A549 (cell line): ENCODE measurements at regions not wholly inside any gene's neighbourhood (a gene's known extent, or its start where the extent isn't known, plus 50 kb on each side); places are given as distances from the start of the nearest gene placed in this dataset.
A peak's percentile ranks its signal among the peaks of the same experiment; 100 is the strongest.

ENCODE experiments used
- ATAC-seq, 2 experiments: fragments of 200-7000 bp in 1 of 2; fragments of >200 bp in 1 of 2; cut with Nextera tagmentation in 1 of 2; cut with Tn5 transposase in 1 of 2; 3 replicates each; pipeline versions ENCODE4 v1.8.0 to v1.9.1; 2018 to 2020; ENCODE audit warnings: mild to moderate bottlenecking in 1 of 2, moderate library complexity in 1 of 2
- CTCF ChIA-PET: fragments of 300-600 bp; sonication (Branson Sonifier 250); formaldehyde crosslinking; extraction: SDS; loops from one replicate; lab custom pipeline; 2021; ENCODE audit warnings: antibody characterized with exemption, inconsistent platforms; lab: Yijun Ruan, JAX
- POLR2A ChIA-PET: fragments of 350-600 bp; formaldehyde crosslinking; extraction: SDS; loops from one replicate; lab custom pipeline; 2021; ENCODE audit warnings: antibody characterized with exemption, inconsistent platforms; lab: Yijun Ruan, JAX
- DNase-seq, 2 experiments: peaks; one replicate each; pipeline versions ENCODE4 v3.0.0 to v3.0.0-alpha.2; 2011 to 2016; ENCODE audit warnings: low read depth in 1 of 2, low spot score in 1 of 2
- FAIRE-seq: peaks from 2 replicates; lab custom pipeline; 2011; peaks lifted over from hg19 to GRCh38; lab: Jason Lieb, UNC
- H3K27ac ChIP-seq, 2 experiments: fragments of >200 bp; sonication (Bioruptor Twin); formaldehyde crosslinking; 3 replicates each; pipeline ENCODE4 v1.5.1; 2016 to 2017
- H3K4me1 ChIP-seq: fragments of >200 bp; sonication (Bioruptor Twin); formaldehyde crosslinking; 3 replicates; pipeline ENCODE4 v1.6.1; 2016
- H3K4me2 ChIP-seq: fragments of >200 bp; sonication (Bioruptor Twin); formaldehyde crosslinking; 3 replicates; pipeline ENCODE4 v1.6.1; 2016
- H3K4me3 ChIP-seq: fragments of >200 bp; sonication (Bioruptor Twin); formaldehyde crosslinking; 3 replicates; pipeline ENCODE4 v1.5.1; 2016
- H3K9me3 ChIP-seq: fragments of >200 bp; sonication (Bioruptor Twin); formaldehyde crosslinking; 3 replicates; pipeline ENCODE4 v1.6.1; 2016
- ATOH8 ChIP-seq: fragments of 250-450 bp; sonication (Bioruptor Pico); IDR thresholded peaks from 2 replicates; pipeline ENCODE4 v1.5.0; 2020; ENCODE audit warnings: low read depth, mild to moderate bottlenecking, moderate library complexity
- EHMT2 ChIP-seq: fragments of 200-600 bp; sonication (generic); IDR thresholded peaks from 2 replicates; pipeline ENCODE4 v1.6.1; 2016; ENCODE audit warnings: antibody characterized with exemption, low read depth, mild to moderate bottlenecking, moderate library complexity
- EP300 ChIP-seq, 2 experiments: fragments of >200 bp; sonication (Bioruptor Twin); formaldehyde crosslinking; IDR thresholded peaks; 2 replicates in 1 of 2; 3 replicates in 1 of 2; pipeline ENCODE4 v1.6.1; 2016 to 2017
- MAFK ChIP-seq: fragments of 450-650 bp; IDR thresholded peaks from 2 replicates; pipeline ENCODE4 v1.6.1; 2014; ENCODE audit not compliant: partially characterized antibody
- NFE2L2 ChIP-seq: fragments of 150-350 bp; conservative IDR thresholded peaks from 2 replicates; pipeline ENCODE4 v1.6.1; 2014; ENCODE audit warnings: low read length
- RCOR1 ChIP-seq: fragments of 150-350 bp; IDR thresholded peaks from 2 replicates; pipeline ENCODE4 v1.6.1; 2014; ENCODE audit warnings: antibody characterized with exemption, low read length, low read depth
- ZFP36 ChIP-seq: fragments of 450-650 bp; IDR thresholded peaks from 2 replicates; pipeline ENCODE4 v1.6.1; 2014; ENCODE audit warnings: borderline replicate concordance; ENCODE audit not compliant: partially characterized antibody
- WGBS: methylation state at CpG from one replicate; pipeline ENCODE4 v1.1.6; 2017; ENCODE audit errors: missing lambda C conversion rate; 5-methylcytosine and 5-hydroxymethylcytosine counted together
- TF ChIP-seq, protein P1 (sequence below): fragments of 250-450 bp; sonication (Bioruptor Pico); IDR thresholded peaks from 2 replicates; pipeline ENCODE4 v1.5.0; 2021; ENCODE audit warnings: mild to moderate bottlenecking, moderate library complexity, borderline replicate concordance
- TF ChIP-seq, protein P2 (sequence below): fragments of 150-350 bp; IDR thresholded peaks from 2 replicates; pipeline ENCODE4 v1.6.1; 2014; ENCODE audit warnings: low read depth, mild to moderate bottlenecking, low read length
- TF ChIP-seq, protein P3 (sequence below): fragments of 200-600 bp; sonication (generic); IDR thresholded peaks from 2 replicates; pipeline ENCODE4 v1.6.1; 2016; ENCODE audit warnings: antibody characterized with exemption, mild to moderate bottlenecking, moderate library complexity

DNA sequence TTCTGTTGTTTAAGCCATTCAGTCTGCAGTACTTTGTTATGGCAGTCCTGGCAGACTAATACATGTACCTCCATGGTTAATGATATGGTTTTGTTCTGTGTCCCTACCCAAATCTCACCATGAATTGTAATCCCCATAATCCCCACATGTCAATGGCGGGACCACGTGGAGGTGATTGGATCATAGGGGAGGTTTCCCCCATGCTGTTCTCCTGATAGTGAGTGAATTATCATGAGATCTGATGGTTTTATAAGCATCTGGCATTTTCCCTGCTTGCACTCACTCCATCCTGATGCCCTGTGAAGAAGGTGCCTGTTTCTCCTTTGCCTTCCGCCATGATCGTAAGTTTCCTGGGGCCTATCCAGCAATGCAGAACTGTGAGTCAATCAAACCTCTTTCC, 57.5 kb upstream of the NT5E start (continued):
- TF ChIP-seq, protein P1, sequence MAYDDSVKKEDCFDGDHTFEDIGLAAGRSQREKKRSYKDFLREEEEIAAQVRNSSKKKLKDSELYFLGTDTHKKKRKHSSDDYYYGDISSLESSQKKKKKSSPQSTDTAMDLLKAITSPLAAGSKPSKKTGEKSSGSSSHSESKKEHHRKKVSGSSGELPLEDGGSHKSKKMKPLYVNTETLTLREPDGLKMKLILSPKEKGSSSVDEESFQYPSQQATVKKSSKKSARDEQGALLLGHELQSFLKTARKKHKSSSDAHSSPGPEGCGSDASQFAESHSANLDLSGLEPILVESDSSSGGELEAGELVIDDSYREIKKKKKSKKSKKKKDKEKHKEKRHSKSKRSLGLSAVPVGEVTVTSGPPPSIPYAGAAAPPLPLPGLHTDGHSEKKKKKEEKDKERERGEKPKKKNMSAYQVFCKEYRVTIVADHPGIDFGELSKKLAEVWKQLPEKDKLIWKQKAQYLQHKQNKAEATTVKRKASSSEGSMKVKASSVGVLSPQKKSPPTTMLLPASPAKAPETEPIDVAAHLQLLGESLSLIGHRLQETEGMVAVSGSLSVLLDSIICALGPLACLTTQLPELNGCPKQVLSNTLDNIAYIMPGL = no peak

DNA sequence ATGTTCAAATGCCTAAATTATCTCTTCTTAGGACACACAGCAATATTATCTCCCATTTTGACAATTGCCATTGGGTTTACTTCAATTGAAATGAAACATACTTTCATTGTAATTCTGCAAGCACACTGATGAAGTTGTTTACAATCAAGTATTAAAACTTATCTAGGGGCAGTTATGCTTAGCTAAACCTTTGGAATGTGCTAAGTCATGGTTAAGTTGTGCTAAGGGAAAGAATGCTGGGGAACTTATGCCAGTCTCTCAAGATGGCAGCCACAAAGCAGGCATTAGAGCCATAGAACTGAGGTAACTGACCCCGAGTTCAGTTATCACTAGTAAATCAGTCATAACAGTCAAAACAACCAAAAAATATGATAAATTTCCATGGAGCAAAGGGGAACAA, 59.1 kb upstream of the NT5E start:
- ATAC-seq (peak in 1 of 2 experiments; percentile 62; a peak in 3 of 6 replicates), DNase-seq (peak in 1 of 2 experiments; percentile 55), FAIRE-seq (no peak)
- Histone ChIP-seq H3K4me2 (peak overlapping the region; percentile 53), H3K4me3 (no peak overlapping the region), H3K4me1 (peaks cover 22% of the 10 kb centered on the region), H3K27ac (peak overlapping the region; percentile 53 to 79), H3K9me3 (no peaks in the 10 kb centered on the region)
- ChIA-PET POLR2A (no interaction called here), CTCF (interaction anchor here (1.4 to 1.5 kb wide), 2 partner anchors 10 to 92 kb away, joined by 3 to 6 read pairs; no protein-coding TSS in a partner anchor)
- 16% methylated on average over 1 of the region's 1 CpG for WGBS
- TF ChIP-seq NFE2L2 (peak; percentile 50; the same call in 1 of the 2 replicates), EHMT2 (0 out of 2 replicates have a peak, but pooled peaks have one; percentile 50), RCOR1 (no peak), MAFK (peak; percentile 85), ATOH8 (CRISPR knock-in tag) (no peak), EP300 (IDR thresholded peaks at IDR 0.05) (no peak), ZFP36 (no peak)
- TF ChIP-seq, protein P2, sequence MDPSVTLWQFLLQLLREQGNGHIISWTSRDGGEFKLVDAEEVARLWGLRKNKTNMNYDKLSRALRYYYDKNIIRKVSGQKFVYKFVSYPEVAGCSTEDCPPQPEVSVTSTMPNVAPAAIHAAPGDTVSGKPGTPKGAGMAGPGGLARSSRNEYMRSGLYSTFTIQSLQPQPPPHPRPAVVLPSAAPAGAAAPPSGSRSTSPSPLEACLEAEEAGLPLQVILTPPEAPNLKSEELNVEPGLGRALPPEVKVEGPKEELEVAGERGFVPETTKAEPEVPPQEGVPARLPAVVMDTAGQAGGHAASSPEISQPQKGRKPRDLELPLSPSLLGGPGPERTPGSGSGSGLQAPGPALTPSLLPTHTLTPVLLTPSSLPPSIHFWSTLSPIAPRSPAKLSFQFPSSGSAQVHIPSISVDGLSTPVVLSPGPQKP = no peak

- H3K4me2 ChIP-seq = peak overlapping the region; percentile 53
- CTCF ChIA-PET = interaction anchor here (1.4 to 1.5 kb wide), 2 partner anchors 11 to 92 kb away, joined by 3 to 6 read pairs; no protein-coding TSS in a partner anchor
- POLR2A ChIA-PET = no interaction called here
- no peak overlapping the region for H3K4me3 ChIP-seq
- peaks cover 22% of the 10 kb centered on the region for H3K4me1 ChIP-seq
- H3K9me3 ChIP-seq = no peaks in the 10 kb centered on the region
- ATAC-seq (peak; percentile 64 to 91; a peak in 5 of 6 replicates), FAIRE-seq (no peak), DNase-seq (peak in 1 of 2 experiments; percentile 77)
- WGBS = 14% methylated on average over 2 of the region's 2 CpGs
- TF ChIP-seq, protein P3, sequence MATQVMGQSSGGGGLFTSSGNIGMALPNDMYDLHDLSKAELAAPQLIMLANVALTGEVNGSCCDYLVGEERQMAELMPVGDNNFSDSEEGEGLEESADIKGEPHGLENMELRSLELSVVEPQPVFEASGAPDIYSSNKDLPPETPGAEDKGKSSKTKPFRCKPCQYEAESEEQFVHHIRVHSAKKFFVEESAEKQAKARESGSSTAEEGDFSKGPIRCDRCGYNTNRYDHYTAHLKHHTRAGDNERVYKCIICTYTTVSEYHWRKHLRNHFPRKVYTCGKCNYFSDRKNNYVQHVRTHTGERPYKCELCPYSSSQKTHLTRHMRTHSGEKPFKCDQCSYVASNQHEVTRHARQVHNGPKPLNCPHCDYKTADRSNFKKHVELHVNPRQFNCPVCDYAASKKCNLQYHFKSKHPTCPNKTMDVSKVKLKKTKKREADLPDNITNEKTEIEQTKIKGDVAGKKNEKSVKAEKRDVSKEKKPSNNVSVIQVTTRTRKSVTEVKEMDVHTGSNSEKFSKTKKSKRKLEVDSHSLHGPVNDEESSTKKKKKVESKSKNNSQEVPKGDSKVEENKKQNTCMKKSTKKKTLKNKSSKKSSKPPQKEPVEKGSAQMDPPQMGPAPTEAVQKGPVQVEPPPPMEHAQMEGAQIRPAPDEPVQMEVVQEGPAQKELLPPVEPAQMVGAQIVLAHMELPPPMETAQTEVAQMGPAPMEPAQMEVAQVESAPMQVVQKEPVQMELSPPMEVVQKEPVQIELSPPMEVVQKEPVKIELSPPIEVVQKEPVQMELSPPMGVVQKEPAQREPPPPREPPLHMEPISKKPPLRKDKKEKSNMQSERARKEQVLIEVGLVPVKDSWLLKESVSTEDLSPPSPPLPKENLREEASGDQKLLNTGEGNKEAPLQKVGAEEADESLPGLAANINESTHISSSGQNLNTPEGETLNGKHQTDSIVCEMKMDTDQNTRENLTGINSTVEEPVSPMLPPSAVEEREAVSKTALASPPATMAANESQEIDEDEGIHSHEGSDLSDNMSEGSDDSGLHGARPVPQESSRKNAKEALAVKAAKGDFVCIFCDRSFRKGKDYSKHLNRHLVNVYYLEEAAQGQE = no peak
- peak overlapping the region; percentile 37 to 53; a peak in 5 of 6 replicates for H3K27ac ChIP-seq
These were observed 59.7 kb upstream of the NT5E start for GRCh38 chr6:85390105-85390728.
